ENCODE measurements at regions not wholly inside any gene's neighbourhood (a gene's known extent, or its start where the extent isn't known, plus 50 kb on each side); places are given as distances from the start of the nearest gene placed in this dataset.

GRCh38 chr4:35315419-35315818 is 928.9 kb downstream of the ARAP2 start:
- no peak overlapping the region for H2AK5ac ChIP-seq (ENCODE audit: insufficient read length, low read length)
- H3K9me3 Mint-ChIP-seq: no peaks in the 10 kb centered on the region
- H2BK20ac ChIP-seq (ENCODE audit: low read depth, low read length, poor library complexity, severe bottlenecking): no peak overlapping the region
- no peak for TF ChIP-seq CTCF (conservative IDR thresholded peaks at IDR 0.05)
- no peaks in the 10 kb centered on the region for H3K27me3 ChIP-seq (ENCODE audit: insufficient read depth, low read length)
- H4K8ac ChIP-seq (replicated peaks; ENCODE audit: insufficient read length, low read depth, low read length): no peak overlapping the region
- no peak overlapping the region for H2BK15ac ChIP-seq (ENCODE audit: low read depth, low read length)
- no peak overlapping the region for H2BK120ac ChIP-seq (ENCODE audit: low read depth, low read length, poor library complexity, severe bottlenecking)
- H3K27ac Mint-ChIP-seq: no peak overlapping the region
- no peaks in the 10 kb centered on the region for H3K4me1 Mint-ChIP-seq
- H2BK5ac ChIP-seq (ENCODE audit: insufficient read length, low read length): no peak overlapping the region
- H3K4ac ChIP-seq (ENCODE audit: low read depth, low read length): no peak overlapping the region
- no peak overlapping the region for H3K14ac ChIP-seq (ENCODE audit: insufficient read depth, low read length)
- no peaks in the 10 kb centered on the region for H3K27me3 Mint-ChIP-seq (ENCODE audit: low read depth)
- H4K5ac ChIP-seq (ENCODE audit: insufficient read length, low read depth, low read length): no peak overlapping the region
- H3K18ac ChIP-seq (ENCODE audit: insufficient read length, low read depth, low read length): no peak overlapping the region
- H3K79me1 ChIP-seq (ENCODE audit: insufficient read depth, low read depth, low read length, poor library complexity, severe bottlenecking): no peaks in the 10 kb centered on the region
- H3K4me3 Mint-ChIP-seq: no peak overlapping the region
- H3K4me1 ChIP-seq (ENCODE audit: insufficient read depth, low read length): no peaks in the 10 kb centered on the region
- H2BK12ac ChIP-seq (ENCODE audit: insufficient read length, low read depth, low read length): no peak overlapping the region
- no peak overlapping the region for H3T11ph ChIP-seq (ENCODE audit: low read length)
- H2AFZ ChIP-seq (ENCODE audit: low read length): no peak overlapping the region
- no peaks in the 10 kb centered on the region for H4K20me1 ChIP-seq (ENCODE audit: control insufficient read depth, insufficient read depth, insufficient read length)
- H3K56ac ChIP-seq (ENCODE audit: insufficient read length, low read depth, low read length): no peak overlapping the region
- no peak overlapping the region for H3K27ac ChIP-seq (ENCODE audit: insufficient read length, low read depth, low read length)
- no peaks in the 10 kb centered on the region for H3K79me2 ChIP-seq (ENCODE audit: insufficient read depth, low read length)
- H3K23ac ChIP-seq (ENCODE audit: insufficient read length, low read depth, low read length): no peak overlapping the region
- H3K23me2 ChIP-seq (ENCODE audit: insufficient read length, low read depth, low read length, poor library complexity, severe bottlenecking): no peaks in the 10 kb centered on the region
- H3K36me3 Mint-ChIP-seq (ENCODE audit: insufficient read depth in 1 of 3, low read depth in 3 of 3): no peaks in the 10 kb centered on the region
- no peaks in the 10 kb centered on the region for H3K9me3 ChIP-seq (ENCODE audit: control insufficient read depth, low read depth, low read length)
- DNase-seq: no peak
- H3K4me2 ChIP-seq (ENCODE audit: insufficient read depth, insufficient read length, low read length): no peak overlapping the region
- H4K91ac ChIP-seq (ENCODE audit: insufficient read length, low read depth, low read length): no peak overlapping the region
- H3K9ac ChIP-seq (ENCODE audit: extremely low read depth, insufficient read length, low read length): no peak overlapping the region

Data from H9 (cell line).